ENCODE measurements at regions not wholly inside any gene's neighbourhood (a gene's known extent, or its start where the extent isn't known, plus 50 kb on each side); places are given as distances from the start of the nearest gene placed in this dataset.

- H3K4me1 Mint-ChIP-seq: no peaks in the 10 kb centered on the region
- Histone ChIP-seq H3K9me3 (ENCODE audit: control extremely low read depth in 1 of 3, control insufficient read depth in 2 of 3, insufficient read depth in 1 of 3, low read length in 2 of 3) (peaks cover 0 to 3% (median 0%) of the 10 kb centered on the region in 3 donors), H3K4me2 (replicated peaks; ENCODE audit: low read depth, low read length, poor library complexity, severe bottlenecking) (no peak overlapping the region), H3K79me2 (ENCODE audit: control insufficient read depth, insufficient read depth, low read length) (no peaks in the 10 kb centered on the region), H2AFZ (ENCODE audit: insufficient read depth, low read depth, low read length, poor library complexity, severe bottlenecking) (no peak overlapping the region), H3K27me3 (replicated peaks in 1 of 4; ENCODE audit: control extremely low read depth in 1 of 4, control insufficient read depth in 3 of 4, insufficient read depth in 4 of 4, low read length in 3 of 4) (no peaks in the 10 kb centered on the region), H3K36me3 (replicated peaks in 1 of 2; ENCODE audit: control extremely low read depth in 1 of 2, control insufficient read depth in 1 of 2, extremely low read depth in 1 of 2, insufficient read depth in 2 of 2, low read length in 1 of 2) (no peaks in the 10 kb centered on the region), H3K9ac (ENCODE audit: low read length) (no peak overlapping the region), H3K4me1 (ENCODE audit: control insufficient read depth in 2 of 2, insufficient read depth in 2 of 2, low read length in 2 of 2) (no peaks in the 10 kb centered on the region), H4K20me1 (ENCODE audit: control insufficient read depth, insufficient read depth, low read length, poor library complexity, severe bottlenecking) (no peaks in the 10 kb centered on the region), H3K4me3 (ENCODE audit: control extremely low read depth in 1 of 5, extremely low read depth in 1 of 5, insufficient read depth in 1 of 5, low read depth in 2 of 5, low read length in 4 of 5) (no peak overlapping the region), H3K27ac (ENCODE audit: low read length in 2 of 2) (no peak overlapping the region)
- ATAC-seq (ENCODE audit: low read depth): no peak
- H3K9me3 Mint-ChIP-seq (ENCODE audit: insufficient read depth): no peaks in the 10 kb centered on the region
- peaks cover 6% of the 10 kb centered on the region for H3K27me3 Mint-ChIP-seq
- intact Hi-C loops (cut with micrococcal nuclease): no loop called here
- H3K27ac Mint-ChIP-seq: no peak overlapping the region
- WGBS (ENCODE audit: insufficient coverage): 80% methylated on average over 3 of the region's 4 CpGs
- DNase-seq: no peak
- H3K4me3 Mint-ChIP-seq: no peak overlapping the region
- ChIA-PET CTCF (no interaction called here), POLR2A (no interaction called here)
- TF ChIP-seq EZH2 (IDR thresholded peaks at IDR 0.05; ENCODE audit: borderline replicate concordance, insufficient read depth, low read depth, low read length, poor library complexity, severe bottlenecking): no peak
- no peak for TF ChIP-seq CTCF (IDR thresholded peaks at IDR 0.05)
Observed at GRCh38 chr7:20562461-20562860, 53.0 kb upstream of the ABCB5 start.
